ENCODE measurements at regions not wholly inside any gene's neighbourhood (a gene's known extent, or its start where the extent isn't known, plus 50 kb on each side); places are given as distances from the start of the nearest gene placed in this dataset.
"Not testable (repeated sequence)": the region's sequence is repeated elsewhere in the genome, so short reads cannot be mapped to it uniquely, and the experiment has no call there.

DNA sequence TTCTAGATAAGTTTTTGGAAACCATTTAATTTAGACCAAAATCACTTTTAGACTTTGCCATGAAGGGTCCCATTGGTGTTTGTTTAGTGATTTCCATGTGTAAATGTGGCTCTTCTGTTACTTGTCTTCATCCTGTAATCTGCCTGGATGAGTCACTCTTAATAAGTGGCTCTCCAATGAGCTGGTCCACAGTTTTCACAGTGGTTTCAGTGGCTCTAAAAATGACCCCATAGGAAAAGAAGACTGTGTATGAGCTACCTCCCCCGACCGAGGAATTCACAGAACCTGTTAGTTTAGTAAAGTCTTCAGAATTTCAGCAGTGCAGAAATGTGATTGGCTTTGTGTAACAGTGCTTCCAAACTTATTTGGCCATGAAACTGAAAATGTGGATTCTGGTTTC, 492.0 kb upstream of the MARCKS start:
- DNase-seq (ENCODE audit: low read depth) = peak; percentile 64

- DNase-seq (ENCODE audit: low read depth) = no peak
Measured at GRCh38 chr6:113366505-113366904, 490.6 kb upstream of the MARCKS start.

DNA sequence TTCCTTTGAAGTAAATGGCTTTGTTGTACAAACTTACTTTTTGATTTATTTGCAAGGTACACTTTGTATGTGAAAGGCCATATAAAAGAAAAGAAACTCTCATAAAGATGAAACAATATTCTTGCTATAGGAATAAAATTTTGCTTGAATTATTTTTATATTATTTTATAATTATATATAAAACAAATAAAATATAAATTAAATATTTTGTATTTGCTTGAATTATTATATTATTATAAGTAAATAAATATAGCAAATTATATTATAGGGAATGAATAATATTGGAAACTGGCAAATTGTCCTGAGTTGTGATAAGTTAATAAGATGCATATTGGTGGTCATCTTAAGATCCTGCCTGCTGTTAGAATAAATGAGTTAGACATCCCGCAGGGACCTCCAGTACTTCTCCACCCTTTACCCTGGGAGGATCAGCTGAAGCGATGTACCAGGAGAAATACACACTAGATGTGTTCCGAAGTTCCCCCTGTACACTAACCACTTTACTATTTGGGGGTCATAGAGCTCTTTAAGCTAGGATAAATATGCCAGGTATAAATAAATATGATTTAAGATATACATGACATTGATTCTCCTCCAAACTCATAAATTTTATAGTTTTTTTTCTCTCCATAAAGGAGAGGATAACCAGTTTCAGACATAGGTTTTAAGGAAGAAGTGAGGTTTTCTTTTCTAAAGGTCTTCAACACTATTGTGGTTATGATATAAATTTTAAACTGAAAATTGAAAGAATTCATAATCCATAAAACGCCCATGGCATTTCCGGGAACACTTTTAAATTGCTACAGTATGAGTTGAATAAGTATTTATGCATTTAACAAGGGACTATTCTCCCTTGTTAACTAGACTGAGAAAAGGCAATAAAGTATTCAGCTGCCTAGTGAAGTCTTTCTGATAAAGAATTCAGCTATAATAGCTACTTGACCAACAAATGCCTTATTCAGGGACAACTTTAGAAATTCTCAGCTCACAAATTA, 486.3 kb upstream of the MARCKS start:
- DNase-seq (ENCODE audit: low read depth) = no peak

GRCh38 chr6:113375466-113375865, 481.7 kb upstream of the MARCKS start:
- not testable (repeated sequence) for DNase-seq (ENCODE audit: low read depth)

- DNase-seq (ENCODE audit: low read depth) = no peak
Measured at GRCh38 chr6:113375950-113376846, 480.9 kb upstream of the MARCKS start.

DNA sequence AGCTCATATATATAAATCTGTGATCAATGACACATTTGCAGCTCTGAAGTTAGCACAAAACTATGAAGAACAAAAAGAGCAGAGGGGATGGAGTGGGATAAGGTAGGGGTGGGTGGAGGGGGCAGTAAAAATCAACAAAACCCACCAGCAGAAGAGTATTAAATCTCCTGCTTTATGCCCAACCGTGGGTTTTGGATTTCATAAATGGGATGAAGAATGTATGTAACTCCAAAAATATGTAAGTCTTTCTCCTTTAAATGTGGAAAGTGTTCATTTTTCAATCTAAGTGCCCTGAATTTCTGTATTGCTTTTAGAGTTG, 480.3 kb upstream of the MARCKS start:
- no peak for DNase-seq (ENCODE audit: low read depth)

DNA sequence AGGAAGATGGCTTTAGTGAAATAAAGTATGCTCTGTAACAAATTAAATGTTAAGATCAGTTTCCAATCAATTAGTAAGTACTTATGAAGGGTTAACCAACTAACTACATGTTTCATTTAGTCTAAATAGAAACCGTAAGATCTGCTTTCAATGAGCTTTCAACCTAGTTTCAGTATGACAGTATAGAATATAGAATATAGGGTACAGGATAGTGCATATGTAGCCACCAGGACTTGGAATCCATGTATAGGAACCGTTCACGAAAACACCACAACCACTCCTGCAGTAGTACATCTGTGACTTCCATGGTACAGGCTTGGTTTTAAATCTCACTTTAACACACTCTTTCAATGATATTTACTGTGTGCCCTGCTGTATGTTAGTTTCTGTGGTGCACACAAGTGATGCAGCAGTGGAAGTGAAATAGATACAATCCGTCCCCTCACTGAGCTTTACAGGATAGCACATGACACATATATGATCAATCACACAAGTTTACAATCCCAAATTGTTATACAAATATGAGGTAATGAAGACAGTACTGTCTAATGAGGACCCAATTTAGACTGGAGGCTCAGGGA, 479.7 kb upstream of the MARCKS start:
- DNase-seq (ENCODE audit: low read depth) = no peak

DNA sequence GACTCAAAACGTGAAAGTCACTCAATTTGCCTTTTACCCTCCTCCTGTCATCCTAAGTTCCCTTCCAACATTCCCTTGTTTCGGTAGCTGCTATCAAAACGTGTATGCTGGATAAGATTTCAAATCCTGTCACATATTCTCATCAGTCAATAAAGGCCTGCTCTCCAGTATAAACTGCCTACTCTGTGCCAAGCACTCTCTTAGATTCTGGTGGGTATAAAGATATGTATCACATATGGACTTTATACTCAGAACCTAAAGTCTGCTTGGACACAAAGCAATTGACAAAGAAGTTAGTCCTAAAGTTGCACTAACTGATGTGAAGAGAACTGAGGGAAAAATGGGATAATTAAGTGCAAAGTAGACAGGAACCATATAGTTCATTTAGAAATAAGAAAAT, 476.6 kb upstream of the MARCKS start:
- no peak for DNase-seq (ENCODE audit: low read depth)

DNA sequence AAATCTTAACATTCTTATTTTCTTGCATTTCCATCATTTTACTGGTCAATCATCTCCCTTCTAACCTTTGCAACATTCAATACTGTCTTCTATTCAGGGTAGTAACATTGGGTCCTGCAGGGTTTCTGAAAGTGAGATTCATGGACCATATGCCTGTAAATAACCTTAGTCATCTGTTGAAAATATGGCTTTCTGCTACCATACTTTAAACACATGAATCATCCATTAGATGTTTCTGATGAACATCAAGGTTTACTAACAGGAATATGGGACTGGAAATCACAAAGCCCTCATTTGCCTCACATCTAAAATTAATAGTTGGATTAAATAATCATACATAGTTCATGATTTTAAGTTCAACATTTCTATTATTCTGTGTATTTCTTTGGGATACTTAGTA, 475.9 kb upstream of the MARCKS start:
- DNase-seq (ENCODE audit: low read depth) = no peak

DNA sequence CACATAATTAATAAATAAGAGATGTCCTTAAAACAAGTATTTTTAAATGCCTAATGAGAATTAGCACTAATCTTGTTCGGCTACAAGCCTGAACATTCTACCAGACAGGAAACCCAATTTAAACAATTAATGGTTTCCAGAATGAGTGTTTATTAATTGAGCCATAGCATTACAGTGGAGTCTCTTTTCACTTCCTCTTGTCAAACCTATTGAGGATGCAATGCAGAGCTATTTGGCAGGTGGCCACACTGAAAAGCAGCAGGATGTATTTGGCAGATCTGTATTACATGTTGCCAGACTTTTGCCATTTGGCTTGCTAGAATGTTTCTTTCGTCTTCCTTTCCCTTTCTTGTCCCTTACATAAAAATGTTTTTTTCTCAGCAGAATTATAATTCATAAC, 475.2 kb upstream of the MARCKS start:
- peak; percentile 54 for DNase-seq (ENCODE audit: low read depth)

- DNase-seq (ENCODE audit: low read depth) = no peak
Measured at GRCh38 chr6:113383701-113384100, 473.4 kb upstream of the MARCKS start.

- peak; percentile 19 for DNase-seq (ENCODE audit: low read depth)
Measured at GRCh38 chr6:113385020-113385431, 472.1 kb upstream of the MARCKS start.

DNA sequence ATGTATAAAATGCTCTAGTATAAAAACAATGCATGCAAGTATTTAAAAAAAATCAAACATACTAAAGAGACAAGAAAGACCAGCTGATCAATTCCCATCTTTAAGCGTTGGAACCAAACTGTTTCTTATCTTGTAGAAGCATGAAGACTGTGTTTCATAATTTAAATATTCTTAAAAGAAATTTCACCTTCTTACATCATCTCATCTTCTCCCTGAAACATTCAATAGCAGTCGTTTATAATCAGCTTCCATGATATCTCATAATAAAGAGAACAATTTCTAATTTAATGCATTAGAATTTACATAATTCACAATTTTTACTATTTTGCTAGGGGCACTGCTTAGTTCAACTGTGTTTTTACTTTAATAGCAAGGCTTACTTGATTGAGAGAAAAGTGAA, 468.1 kb upstream of the MARCKS start:
- no peak for DNase-seq (ENCODE audit: low read depth)

- DNase-seq (ENCODE audit: low read depth) = no peak
Measured at GRCh38 chr6:113392551-113393055, 464.5 kb upstream of the MARCKS start.

DNA sequence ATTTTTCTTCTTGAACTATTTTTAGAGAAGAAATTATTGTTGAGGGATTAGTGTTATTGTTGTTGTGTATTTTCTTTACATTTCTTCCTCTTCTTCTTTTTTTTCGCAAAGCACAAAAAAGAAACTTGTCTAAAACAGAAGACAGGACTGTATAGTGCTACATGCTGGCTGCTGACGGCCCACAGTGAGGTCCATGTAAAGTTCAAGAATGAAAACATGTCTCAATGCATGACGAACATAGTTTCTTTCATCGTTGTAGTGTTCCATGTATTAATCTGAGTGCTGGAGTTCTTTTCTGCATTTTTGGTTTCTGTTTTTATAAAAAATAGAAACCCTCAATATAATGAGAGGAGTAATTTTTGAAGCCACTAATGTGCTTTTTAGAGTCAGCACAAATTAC, 462.9 kb upstream of the MARCKS start:
- no peak for DNase-seq (ENCODE audit: low read depth)

GRCh38 chr6:113394729-113395128, 462.4 kb upstream of the MARCKS start:
- DNase-seq (ENCODE audit: low read depth) = no peak

- DNase-seq (ENCODE audit: low read depth) = peak; percentile 42
Measured at GRCh38 chr6:113396730-113397129, 460.4 kb upstream of the MARCKS start.

DNA sequence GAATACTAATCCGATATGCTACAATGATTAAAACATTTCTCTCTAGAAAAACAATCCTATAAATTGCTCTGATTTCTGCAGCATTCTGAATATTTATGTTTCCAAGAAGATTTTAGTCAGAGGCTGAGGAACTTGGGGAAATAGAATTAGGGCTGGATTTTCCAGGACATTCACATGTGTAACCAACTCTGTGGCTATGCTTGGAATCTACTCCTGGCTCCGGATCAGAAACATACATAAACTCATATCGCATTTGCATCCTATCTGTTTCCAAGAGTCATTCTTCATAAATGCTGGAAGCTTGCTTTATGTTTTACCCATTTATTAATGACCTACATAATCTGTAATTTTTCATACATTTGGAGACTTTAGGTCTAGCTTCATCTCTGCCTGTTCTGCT, 459.9 kb upstream of the MARCKS start:
- peak; percentile 12 for DNase-seq (ENCODE audit: low read depth)

- no peak for DNase-seq (ENCODE audit: low read depth)
Measured at GRCh38 chr6:113401231-113401630, 455.9 kb upstream of the MARCKS start.

- no peak for DNase-seq (ENCODE audit: low read depth)
Measured at GRCh38 chr6:113402544-113402943, 454.6 kb upstream of the MARCKS start.

DNA sequence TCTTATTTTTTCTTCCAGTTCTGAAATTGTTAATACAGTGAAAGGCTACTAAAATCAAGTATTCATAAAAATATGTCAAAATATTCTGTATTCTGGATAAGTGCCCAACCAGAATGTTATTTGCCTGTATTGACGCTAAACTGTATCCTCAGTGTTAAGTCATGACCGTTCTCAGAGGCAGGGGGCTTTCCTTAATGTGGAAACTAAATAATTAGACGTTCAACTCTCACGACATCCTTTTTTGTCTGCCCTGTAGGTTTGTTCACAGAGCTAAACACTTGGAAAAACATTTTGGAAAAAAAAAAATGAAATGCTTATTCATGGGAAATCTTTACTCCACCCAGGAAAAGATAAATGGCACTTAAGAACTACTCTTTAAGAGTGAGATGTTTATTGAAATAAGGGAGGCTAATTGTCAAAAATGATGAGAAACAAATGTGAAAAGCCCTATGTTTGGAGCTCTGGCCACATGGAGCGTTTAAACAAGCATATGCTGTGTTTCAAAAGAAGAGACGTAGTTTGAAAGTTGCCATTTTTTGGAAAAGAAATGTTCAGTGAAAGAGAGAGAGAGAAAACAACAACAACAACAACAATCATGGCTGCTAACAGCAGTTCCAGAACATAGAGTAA, 453.1 kb upstream of the MARCKS start:
- DNase-seq (ENCODE audit: low read depth) = no peak
